GM12878 (cell line): ENCODE measurements at regions not wholly inside any gene's neighbourhood (a gene's known extent, or its start where the extent isn't known, plus 50 kb on each side); places are given as distances from the start of the nearest gene placed in this dataset.

Source experiments
- ATAC-seq: fragments of 200-7000 bp; cut with Tn5 transposase; 3 replicates; pipeline ENCODE4 v1.9.1; 2020; ENCODE audit warnings: mild to moderate bottlenecking, moderate library complexity
- BruUV-seq: library from RNA; stranded (reverse); fragments of 400-500 nt; replicated peaks from 2 replicates; lab custom pipeline; 2021; lab: Mats Ljungman, UMichigan
- CTCF ChIA-PET: fragments of 300-600 bp; sonication (Branson Sonifier 250); formaldehyde crosslinking; extraction: SDS; loops from one replicate; lab custom pipeline; 2021; ENCODE audit warnings: inconsistent platforms; lab: Yijun Ruan, JAX
- POLR2A ChIA-PET: fragments of 350-600 bp; formaldehyde crosslinking; extraction: SDS; loops from one replicate; lab custom pipeline; 2021; ENCODE audit warnings: inconsistent platforms; lab: Charles Lee
- RAD21 ChIA-PET: fragments of 300-600 bp; sonication (Branson Sonifier 250); formaldehyde crosslinking; loops from one replicate; lab custom pipeline; 2023; ENCODE audit warnings: antibody characterized with exemption; ENCODE audit not compliant: unreplicated experiment; lab: Charles Lee
- SMC1A ChIA-PET: fragments of 300-600 bp; sonication (Branson Sonifier 250); formaldehyde crosslinking; loops from one replicate; lab custom pipeline; 2023; ENCODE audit not compliant: unreplicated experiment, uncharacterized antibody; lab: Charles Lee
- DNase-seq: peaks from one replicate; pipeline ENCODE4 v3.0.0-alpha.2; 2011; ENCODE audit warnings: low read depth, low spot score
- FAIRE-seq: peaks from 3 replicates; lab custom pipeline; 2011; peaks lifted over from hg19 to GRCh38; lab: Jason Lieb, UNC
- H2AFZ ChIP-seq: 2 replicates; pipeline ENCODE4 v1.6.0; 2011; ENCODE audit warnings: low read depth, low read length, control low read depth; ENCODE audit not compliant: control insufficient read depth
- H3K27ac ChIP-seq: 2 replicates; pipeline ENCODE4 v1.5.1; 2011; ENCODE audit warnings: control low read depth; ENCODE audit not compliant: control insufficient read depth, insufficient read depth
- H3K27me3 ChIP-seq, 2 experiments: replicated peaks in 1 of 2; 2 replicates each; pipeline versions ENCODE4 v1.6.0 to v1.6.1; 2011; ENCODE audit warnings: low read length in 1 of 2; ENCODE audit not compliant: control insufficient read depth in 2 of 2, insufficient read depth in 2 of 2
- H3K36me3 ChIP-seq, 2 experiments: 2 replicates each; pipeline ENCODE4 v1.5.1; 2011; ENCODE audit warnings: low read length in 1 of 2; ENCODE audit not compliant: control insufficient read depth in 2 of 2, insufficient read depth in 2 of 2
- H3K4me1 ChIP-seq: 2 replicates; pipeline ENCODE4 v1.6.1; 2011; ENCODE audit warnings: mild to moderate bottlenecking, low read length, moderate library complexity, mixed read lengths; ENCODE audit not compliant: control insufficient read depth, insufficient read depth
- H3K4me2 ChIP-seq: 2 replicates; pipeline ENCODE4 v1.6.0; 2011; ENCODE audit warnings: control low read depth; ENCODE audit not compliant: control insufficient read depth, insufficient read depth
- H3K4me3 ChIP-seq: fragments of 200-600 bp; sonication (generic); 2 replicates; pipeline ENCODE4 v1.5.1; 2016
- H3K79me2 ChIP-seq: 2 replicates; pipeline ENCODE4 v1.6.0; 2011; ENCODE audit warnings: low read length; ENCODE audit not compliant: control insufficient read depth, insufficient read depth
- H3K9ac ChIP-seq: 2 replicates; pipeline ENCODE4 v1.8.0; 2011; ENCODE audit warnings: low read length, control low read depth, mixed read lengths; ENCODE audit not compliant: control insufficient read depth, insufficient read depth
- H3K9me3 ChIP-seq: replicated peaks from 3 replicates; pipeline ENCODE4 v1.5.1; 2011; ENCODE audit warnings: mild to moderate bottlenecking, low read length; ENCODE audit not compliant: control insufficient read depth, insufficient read depth
- H4K20me1 ChIP-seq: 2 replicates; pipeline ENCODE4 v1.6.0; 2011; ENCODE audit not compliant: control insufficient read depth, insufficient read depth
- ATF7 ChIP-seq: fragments of 450-650 bp; IDR thresholded peaks from 2 replicates; pipeline ENCODE4 v1.6.1; 2016; ENCODE audit warnings: low read depth, mild to moderate bottlenecking
- BCL11A ChIP-seq: IDR thresholded peaks from 2 replicates; pipeline ENCODE4 v1.6.1; 2011; ENCODE audit warnings: low read depth, low read length
- DPF2 ChIP-seq: fragments of 450-650 bp; IDR thresholded peaks from 2 replicates; pipeline ENCODE4 v1.6.1; 2017; ENCODE audit warnings: mild to moderate bottlenecking
- EP300 ChIP-seq, 2 experiments: fragments of 150-350 bp in 1 of 2; IDR thresholded peaks; 2 replicates each; pipeline ENCODE4 v1.6.1; 2011 to 2012; ENCODE audit warnings: low read depth in 2 of 2, low read length in 2 of 2, borderline replicate concordance in 1 of 2, improper control_type of control experiment in 1 of 2, inconsistent platforms in 1 of 2; ENCODE audit not compliant: control insufficient read depth in 1 of 2
- ETV6 ChIP-seq, 2 experiments: fragments of 450-650 bp in 1 of 2; IDR thresholded peaks in 1 of 2; conservative IDR thresholded peaks in 1 of 2; 2 replicates each; pipeline ENCODE4 v1.6.1; 2014; ENCODE audit warnings: antibody characterized with exemption in 1 of 2, borderline replicate concordance in 1 of 2, low read depth in 1 of 2, mild to moderate bottlenecking in 1 of 2, moderate library complexity in 1 of 2
- KDM1A ChIP-seq: fragments of 200-600 bp; sonication (generic); IDR thresholded peaks from 2 replicates; pipeline ENCODE4 v1.6.1; 2016; ENCODE audit warnings: borderline replicate concordance
- MAX ChIP-seq: IDR thresholded peaks from 2 replicates; pipeline ENCODE4 v1.6.1; 2012; ENCODE audit warnings: low read depth, low read length, improper control_type of control experiment
- MTA3 ChIP-seq: IDR thresholded peaks from 2 replicates; pipeline ENCODE4 v1.6.1; 2012; ENCODE audit warnings: low read length, inconsistent platforms, borderline replicate concordance
- NR2C2 ChIP-seq: IDR thresholded peaks from 2 replicates; pipeline ENCODE4 v1.6.1; 2011; ENCODE audit warnings: borderline replicate concordance, low read depth; ENCODE audit not compliant: control insufficient read depth, insufficient read length
- RAD51 ChIP-seq: fragments of 450-650 bp; IDR thresholded peaks from 2 replicates; pipeline ENCODE4 v1.6.1; 2016; ENCODE audit warnings: moderate library complexity, mild to moderate bottlenecking, inconsistent platforms
- RELB ChIP-seq: fragments of 450-650 bp; IDR thresholded peaks from 2 replicates; pipeline ENCODE4 v1.6.1; 2017; ENCODE audit warnings: low read depth, mild to moderate bottlenecking, moderate library complexity
- RFX5 ChIP-seq: IDR thresholded peaks from 2 replicates; pipeline ENCODE4 v1.6.1; 2011; ENCODE audit warnings: low read depth, low read length, improper control_type of control experiment
- SMAD5 ChIP-seq: IDR thresholded peaks from 2 replicates; pipeline ENCODE4 v1.6.1; 2016; ENCODE audit warnings: antibody characterized with exemption, low read depth
- SUZ12 ChIP-seq: fragments of 200-600 bp; sonication (generic); IDR thresholded peaks from one replicate; pipeline ENCODE4 v1.6.1; 2018; ENCODE audit warnings: antibody characterized with exemption, mild to moderate bottlenecking; ENCODE audit not compliant: unreplicated experiment
- TAF1 ChIP-seq: IDR thresholded peaks from 2 replicates; pipeline ENCODE4 v1.6.1; 2011; ENCODE audit warnings: mild to moderate bottlenecking, low read depth, low read length, borderline replicate concordance
- WGBS: methylation state at CpG from one replicate; pipeline ENCODE4 v1.1.6; 2016; ENCODE audit warnings: low lambda C conversion rate; ENCODE audit not compliant: insufficient replicate concordance, insufficient coverage; ENCODE audit errors: missing lambda C conversion rate; 5-methylcytosine and 5-hydroxymethylcytosine counted together
- in situ Hi-C: fragments of 300-500 bp; cut with MboI; formaldehyde crosslinking; loops from 9 replicates; pipeline ENCODE4 v1.14.3; 2018; ENCODE audit warnings: mixed read lengths
- intact Hi-C: fragments of 100-400 bp; cut with micrococcal nuclease; formaldehyde crosslinking; loops from one replicate; pipeline ENCODE4 v1.14.2; 2022; ENCODE audit not compliant: unreplicated experiment
- TF ChIP-seq, protein P1 (sequence below): IDR thresholded peaks from 2 replicates; pipeline ENCODE4 v1.6.1; 2011; ENCODE audit warnings: borderline replicate concordance, low read depth, mild to moderate bottlenecking, moderate library complexity, mixed read lengths, low read length; ENCODE audit not compliant: insufficient read depth; ENCODE audit errors: extremely low read length

DNA sequence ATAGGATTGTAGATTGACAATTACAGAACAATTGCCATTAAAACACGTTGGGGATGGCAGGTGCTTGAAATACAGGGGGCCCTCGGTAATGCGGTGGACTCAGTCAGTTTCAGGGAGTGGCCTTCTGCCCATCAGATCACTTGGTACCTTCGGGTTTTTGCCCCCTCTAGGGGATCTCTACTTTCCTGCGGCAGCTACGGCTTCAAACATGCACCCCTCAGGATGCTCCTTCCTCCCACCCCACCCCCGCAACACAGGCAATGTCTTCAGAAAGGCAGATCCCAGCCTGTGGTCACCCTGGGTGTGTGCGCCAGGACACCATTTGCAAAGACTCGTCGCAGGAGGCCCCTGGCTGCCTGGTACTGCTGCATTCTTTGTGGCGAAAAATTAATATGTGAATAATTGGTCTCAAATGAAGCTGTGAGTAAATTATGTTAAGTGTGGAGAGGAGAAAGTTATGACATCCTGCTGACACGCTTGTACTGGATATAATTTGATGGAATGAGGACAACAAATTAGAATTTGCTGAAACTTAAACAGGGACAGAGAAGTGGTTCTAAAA lies 431.0 kb upstream of the MKI67 start (continued):
- TF ChIP-seq SUZ12 (no peak), MTA3 (no peak)

DNA sequence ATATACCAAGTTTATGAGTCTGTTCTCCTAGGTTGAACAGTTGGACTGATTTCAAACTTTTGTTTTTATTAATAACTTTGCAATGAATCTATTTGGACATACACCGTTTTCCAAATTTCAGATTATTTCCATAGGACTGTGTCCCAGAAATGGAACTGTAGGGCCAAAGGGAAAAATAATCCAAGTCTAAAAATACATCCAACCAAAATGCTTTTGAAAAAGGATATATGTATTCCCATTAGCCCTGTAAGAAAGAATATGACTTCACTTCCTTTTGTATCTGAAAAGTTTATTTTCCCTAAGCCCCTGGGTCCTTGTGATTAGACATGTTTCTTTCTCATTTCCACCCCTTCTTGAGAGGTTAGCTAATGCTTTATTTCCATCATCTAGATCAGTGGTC lies 434.2 kb upstream of the MKI67 start:
- no peaks in the 10 kb centered on the region for H3K36me3 ChIP-seq

More for the DNA sequence above, 434.2 kb upstream of the MKI67 start:
- TF ChIP-seq MTA3 = no peak
- TF ChIP-seq KDM1A = no peak
- no peak for TF ChIP-seq RFX5
- no peak for TF ChIP-seq EP300 (IDR thresholded peaks at IDR 0.05; ENCODE audit: borderline replicate concordance in 1 of 2, control insufficient read depth in 1 of 2, low read depth in 2 of 2, low read length in 2 of 2)
- TF ChIP-seq SMAD5 = no peak
- TF ChIP-seq DPF2 = no peak
- TF ChIP-seq BCL11A = no peak
- no peak for TF ChIP-seq NR2C2
- no peak for TF ChIP-seq ATF7
- TF ChIP-seq, protein P1, sequence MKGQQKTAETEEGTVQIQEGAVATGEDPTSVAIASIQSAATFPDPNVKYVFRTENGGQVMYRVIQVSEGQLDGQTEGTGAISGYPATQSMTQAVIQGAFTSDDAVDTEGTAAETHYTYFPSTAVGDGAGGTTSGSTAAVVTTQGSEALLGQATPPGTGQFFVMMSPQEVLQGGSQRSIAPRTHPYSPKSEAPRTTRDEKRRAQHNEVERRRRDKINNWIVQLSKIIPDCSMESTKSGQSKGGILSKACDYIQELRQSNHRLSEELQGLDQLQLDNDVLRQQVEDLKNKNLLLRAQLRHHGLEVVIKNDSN = no peak
- TF ChIP-seq RAD51 = no peak
- no peak for TF ChIP-seq ETV6 (conservative IDR thresholded peaks at IDR 0.05 in 1 of 2, IDR thresholded peaks at IDR 0.05 in 1 of 2; ENCODE audit: borderline replicate concordance in 1 of 2, low read depth in 1 of 2)
- TF ChIP-seq MAX = no peak
- TF ChIP-seq RELB = no peak
- TF ChIP-seq TAF1 = no peak
- H3K9ac ChIP-seq = no peak overlapping the region
- H3K4me3 ChIP-seq = no peak overlapping the region
- intact Hi-C loops (no loop called here), in situ Hi-C loops (no loop called here)
- 0% methylated on average over 1 of the region's 1 CpG for WGBS
- H3K27me3 ChIP-seq = no peaks in the 10 kb centered on the region; a peak in 1 of 4 replicates
- no peak overlapping the region for H3K4me2 ChIP-seq
- ChIA-PET RAD21 (no interaction called here), POLR2A (no interaction called here), CTCF (no interaction called here), SMC1A (no interaction called here)
- H3K27ac ChIP-seq = no peak overlapping the region
- H3K9me3 ChIP-seq = no peaks in the 10 kb centered on the region
- H3K79me2 ChIP-seq = no peaks in the 10 kb centered on the region
- BruUV-seq = no TSS peak
- no peak for DNase-seq
- no peak overlapping the region for H2AFZ ChIP-seq
- H4K20me1 ChIP-seq = no peaks in the 10 kb centered on the region
- FAIRE-seq = no peak
- ATAC-seq = no peak
- no peaks in the 10 kb centered on the region for H3K4me1 ChIP-seq
